Sigmoid colon (tissue), 6 donors: ENCODE measurements at regions not wholly inside any gene's neighbourhood (a gene's known extent, or its start where the extent isn't known, plus 50 kb on each side); places are given as distances from the start of the nearest gene placed in this dataset.

Source experiments
- DNase-seq: peaks from one replicate; pipeline ENCODE4 v3.0.0-alpha.2; 2019
- H3K27ac ChIP-seq, 4 donors: fragments of 200-600 bp; sonication (generic); one replicate each; pipeline ENCODE4 v1.5.1; 2016 to 2019; ENCODE audit warnings: mild to moderate bottlenecking in 1 of 4
- H3K27me3 ChIP-seq, 3 donors: fragments of 200-600 bp; sonication (generic); one replicate each; pipeline ENCODE4 v1.5.1; 2019; ENCODE audit warnings: mild to moderate bottlenecking in 1 of 3
- H3K36me3 ChIP-seq, 4 donors: fragments of 200-600 bp; sonication (generic); one replicate each; pipeline ENCODE4 v1.5.1; 2016 to 2019
- H3K4me1 ChIP-seq, 4 donors: fragments of 200-600 bp; sonication (generic); one replicate each; pipeline ENCODE4 v1.5.1; 2017 to 2019
- H3K4me3 ChIP-seq, 4 donors: fragments of 200-600 bp; sonication (generic); one replicate each; pipeline ENCODE4 v1.5.1; 2017 to 2019; ENCODE audit warnings: mild to moderate bottlenecking in 2 of 4, moderate library complexity in 1 of 4
- H3K9me3 ChIP-seq, 4 donors: fragments of 200-600 bp in 3 of 4; sonication (generic) in 3 of 4; one replicate each; pipeline versions ENCODE4 v1.5.1 to v1.6.1; 2013 to 2019
- EP300 ChIP-seq, 4 donors: sonication (generic); formaldehyde crosslinking; IDR thresholded peaks; one replicate each; pipeline ENCODE4 v1.6.1; 2017; ENCODE audit warnings: antibody characterized with exemption in 4 of 4
- POLR2A ChIP-seq, 2 donors: fragments of 450-650 bp; IDR thresholded peaks; one replicate each; pipeline ENCODE4 v1.6.1; 2016; ENCODE audit warnings: antibody characterized with exemption in 2 of 2, mild to moderate bottlenecking in 2 of 2, moderate library complexity in 2 of 2
- POLR2AphosphoS5 ChIP-seq, 4 donors: sonication (generic); formaldehyde crosslinking; IDR thresholded peaks; one replicate each; pipeline ENCODE4 v1.6.1; 2017; ENCODE audit warnings: antibody characterized with exemption in 4 of 4
- WGBS, 2 donors: extraction: QIAGEN DNeasy Blood & Tissue Kit; methylation state at CpG; one replicate each; pipeline ENCODE4 v1.1.7; 2013; 5-methylcytosine and 5-hydroxymethylcytosine counted together
- intact Hi-C: fragments of 100-400 bp; cut with DNase I; formaldehyde crosslinking; loops from one replicate; pipeline ENCODE4 v1.15.1; 2023
- TF ChIP-seq, protein P1 (sequence below), 4 experiments: fragments of 450-650 bp in 3 of 4; fragments of 200-600 bp in 1 of 4; IDR thresholded peaks; one replicate each; pipeline ENCODE4 v1.5.1; 2016 to 2019; ENCODE audit warnings: antibody characterized with exemption in 4 of 4, mild to moderate bottlenecking in 3 of 4, moderate library complexity in 2 of 4
- donor health status: healthy with polysubstance abuse.
- donor health status: healthy.

DNA sequence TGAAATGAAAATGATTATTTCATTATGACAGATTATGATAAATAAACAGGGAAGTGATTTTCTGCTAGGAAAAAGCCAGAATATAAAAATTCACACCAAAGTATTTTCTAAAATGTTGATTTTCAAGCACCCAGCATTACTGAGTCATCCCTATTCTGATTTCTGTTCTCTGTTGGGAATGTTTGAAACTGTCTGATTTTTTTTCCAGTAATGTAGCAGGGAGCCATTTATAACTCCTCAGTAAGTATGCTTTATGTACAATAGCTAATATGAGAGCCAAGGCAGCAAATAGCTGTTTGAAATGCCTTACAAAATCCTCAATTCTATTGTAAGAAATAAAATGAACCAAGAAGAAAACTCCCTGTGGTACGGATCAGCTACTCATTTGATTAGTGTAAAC lies 471.7 kb upstream of the TYRP1 start:
- 76 to 85% methylated on average over 1 of the region's 1 CpG for WGBS, 2 donors

DNA sequence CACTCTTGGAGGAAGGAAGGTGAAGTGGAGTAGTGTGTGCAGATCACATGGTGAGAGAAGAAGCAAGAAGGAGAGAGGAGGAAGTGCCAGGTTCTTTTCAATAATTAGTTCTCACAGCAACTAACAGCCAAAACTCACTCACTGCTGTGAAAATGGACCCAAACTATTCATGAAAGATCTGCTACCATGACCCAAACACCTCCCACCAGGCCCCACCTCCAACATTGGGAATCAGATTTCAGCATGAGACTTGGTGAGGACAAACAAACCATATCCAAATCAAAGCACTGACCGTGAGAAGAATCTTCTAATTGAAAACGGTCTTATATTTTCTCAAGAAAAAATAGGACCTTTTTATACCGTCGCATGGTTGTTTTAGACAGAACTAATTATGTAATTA lies 468.7 kb upstream of the TYRP1 start:
- Histone ChIP-seq H3K4me3 (no peak overlapping the region), H3K27me3 (no peaks in the 10 kb centered on the region), H3K9me3 (no peaks in the 10 kb centered on the region), H3K36me3 (no peaks in the 10 kb centered on the region), H3K4me1 (no peaks in the 10 kb centered on the region), H3K27ac (no peak overlapping the region)
- no peak for DNase-seq
- intact Hi-C loops: no loop called here
- TF ChIP-seq POLR2AphosphoS5 (IDR thresholded peaks at IDR 0.05) (no peak), EP300 (IDR thresholded peaks at IDR 0.05) (no peak), POLR2A (IDR thresholded peaks at IDR 0.05) (no peak)
- TF ChIP-seq, protein P1, sequence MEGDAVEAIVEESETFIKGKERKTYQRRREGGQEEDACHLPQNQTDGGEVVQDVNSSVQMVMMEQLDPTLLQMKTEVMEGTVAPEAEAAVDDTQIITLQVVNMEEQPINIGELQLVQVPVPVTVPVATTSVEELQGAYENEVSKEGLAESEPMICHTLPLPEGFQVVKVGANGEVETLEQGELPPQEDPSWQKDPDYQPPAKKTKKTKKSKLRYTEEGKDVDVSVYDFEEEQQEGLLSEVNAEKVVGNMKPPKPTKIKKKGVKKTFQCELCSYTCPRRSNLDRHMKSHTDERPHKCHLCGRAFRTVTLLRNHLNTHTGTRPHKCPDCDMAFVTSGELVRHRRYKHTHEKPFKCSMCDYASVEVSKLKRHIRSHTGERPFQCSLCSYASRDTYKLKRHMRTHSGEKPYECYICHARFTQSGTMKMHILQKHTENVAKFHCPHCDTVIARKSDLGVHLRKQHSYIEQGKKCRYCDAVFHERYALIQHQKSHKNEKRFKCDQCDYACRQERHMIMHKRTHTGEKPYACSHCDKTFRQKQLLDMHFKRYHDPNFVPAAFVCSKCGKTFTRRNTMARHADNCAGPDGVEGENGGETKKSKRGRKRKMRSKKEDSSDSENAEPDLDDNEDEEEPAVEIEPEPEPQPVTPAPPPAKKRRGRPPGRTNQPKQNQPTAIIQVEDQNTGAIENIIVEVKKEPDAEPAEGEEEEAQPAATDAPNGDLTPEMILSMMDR (IDR thresholded peaks at IDR 0.05): no peak
- WGBS, 2 donors: 64 to 68% methylated on average over 4 of the region's 4 CpGs

More for the DNA sequence above, 471.7 kb upstream of the TYRP1 start:
- H3K9me3 ChIP-seq: no peaks in the 10 kb centered on the region
- H3K27ac ChIP-seq: no peak overlapping the region
- TF ChIP-seq, protein P1 (IDR thresholded peaks at IDR 0.05): no peak
- TF ChIP-seq POLR2A (IDR thresholded peaks at IDR 0.05): no peak
- TF ChIP-seq EP300 (IDR thresholded peaks at IDR 0.05): no peak
- no peaks in the 10 kb centered on the region for H3K27me3 ChIP-seq
- intact Hi-C loops: no loop called here
- no peak for DNase-seq
- no peaks in the 10 kb centered on the region for H3K36me3 ChIP-seq
- no peak overlapping the region for H3K4me3 ChIP-seq
- no peaks in the 10 kb centered on the region for H3K4me1 ChIP-seq

DNA sequence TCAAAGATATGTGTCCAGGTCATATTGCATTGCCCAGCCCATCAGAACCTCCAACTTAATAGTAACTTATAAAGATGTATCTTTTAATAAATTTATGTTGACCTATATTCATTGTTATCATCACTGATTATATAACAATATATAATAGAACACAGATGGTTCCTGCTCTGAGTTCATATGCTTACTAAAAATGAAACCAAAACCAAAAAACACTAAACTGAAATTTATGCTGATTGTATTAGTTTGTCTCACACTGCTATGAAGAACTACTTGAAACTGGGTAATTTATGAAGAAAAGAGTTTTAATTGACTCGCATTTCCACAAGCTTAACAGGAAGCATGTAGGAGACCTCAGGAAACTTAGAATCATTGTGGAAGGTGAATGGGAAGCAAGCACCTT lies 462.5 kb upstream of the TYRP1 start:
- Histone ChIP-seq H3K4me1 (no peaks in the 10 kb centered on the region), H3K4me3 (no peak overlapping the region), H3K27me3 (no peaks in the 10 kb centered on the region), H3K27ac (no peak overlapping the region), H3K9me3 (peaks cover 0 to 3% (median 0%) of the 10 kb centered on the region in 4 donors), H3K36me3 (no peaks in the 10 kb centered on the region)
- DNase-seq: no peak
- no peak for TF ChIP-seq POLR2AphosphoS5 (IDR thresholded peaks at IDR 0.05)
- TF ChIP-seq EP300 (IDR thresholded peaks at IDR 0.05): no peak
- no peak for TF ChIP-seq POLR2A (IDR thresholded peaks at IDR 0.05)
- TF ChIP-seq, protein P1 (IDR thresholded peaks at IDR 0.05): no peak
- intact Hi-C loops: no loop called here
- WGBS, 2 donors: 74 to 80% methylated on average over 1 of the region's 1 CpG

DNA sequence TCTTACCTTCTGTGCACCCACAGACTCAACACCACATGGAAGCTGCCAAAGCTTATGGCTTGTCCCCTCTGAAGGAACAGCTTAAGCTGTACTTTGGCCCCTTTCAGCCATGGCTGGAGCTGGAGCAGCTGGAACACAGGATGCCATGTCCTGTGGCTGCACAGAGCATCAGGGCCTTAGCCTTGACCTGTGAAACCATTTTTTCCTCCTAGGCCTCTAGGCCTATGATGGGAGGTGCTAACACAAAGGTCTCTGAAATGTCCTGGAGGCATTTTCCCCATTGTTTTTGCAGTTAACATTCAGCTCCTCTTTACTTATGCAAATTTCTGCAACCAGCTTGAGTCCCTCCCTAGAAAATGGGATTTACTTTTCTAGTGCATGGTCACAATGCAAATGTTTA lies 461.4 kb upstream of the TYRP1 start:
- H3K9me3 ChIP-seq: peaks cover 0 to 3% (median 0%) of the 10 kb centered on the region in 4 donors
- H3K4me1 ChIP-seq: no peaks in the 10 kb centered on the region
- no peak overlapping the region for H3K4me3 ChIP-seq
- H3K27me3 ChIP-seq: no peaks in the 10 kb centered on the region
- TF ChIP-seq POLR2A (IDR thresholded peaks at IDR 0.05) (no peak), EP300 (IDR thresholded peaks at IDR 0.05) (no peak), POLR2AphosphoS5 (IDR thresholded peaks at IDR 0.05) (no peak)
- TF ChIP-seq, protein P1 (IDR thresholded peaks at IDR 0.05): no peak
- intact Hi-C loops: no loop called here
- DNase-seq: no peak
- no peak overlapping the region for H3K27ac ChIP-seq
- no peaks in the 10 kb centered on the region for H3K36me3 ChIP-seq

DNA sequence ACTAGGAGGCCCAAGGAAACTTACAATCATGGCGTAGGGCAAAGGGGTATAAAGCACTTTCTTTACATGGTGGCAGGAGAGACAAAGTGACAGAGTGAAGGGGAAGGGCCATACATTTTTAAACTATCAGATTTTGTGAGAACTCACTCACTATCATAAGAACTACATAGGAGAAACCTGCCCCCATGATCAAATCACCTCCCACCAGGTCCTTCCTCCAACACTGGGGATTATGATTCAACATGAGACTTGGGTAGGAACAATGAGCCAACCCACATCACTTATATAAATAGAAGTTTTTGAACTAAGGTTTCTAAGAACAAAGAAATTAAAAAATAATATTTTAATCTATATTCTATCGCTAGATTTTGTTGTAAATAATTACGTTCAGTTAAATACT lies 460.3 kb upstream of the TYRP1 start:
- no peaks in the 10 kb centered on the region for H3K4me1 ChIP-seq
- no peaks in the 10 kb centered on the region for H3K36me3 ChIP-seq
- no peak overlapping the region for H3K27ac ChIP-seq
- no peak for DNase-seq
- 95 to 96% methylated on average over 3 of the region's 3 CpGs for WGBS, 2 donors
- intact Hi-C loops: no loop called here
- TF ChIP-seq, protein P1 (IDR thresholded peaks at IDR 0.05): no peak
- TF ChIP-seq EP300 (IDR thresholded peaks at IDR 0.05): no peak
- no peak for TF ChIP-seq POLR2AphosphoS5 (IDR thresholded peaks at IDR 0.05)
- no peak for TF ChIP-seq POLR2A (IDR thresholded peaks at IDR 0.05)
- H3K4me3 ChIP-seq: no peak overlapping the region
- H3K27me3 ChIP-seq: no peaks in the 10 kb centered on the region
- peaks cover 0 to 3% (median 1%) of the 10 kb centered on the region in 4 donors for H3K9me3 ChIP-seq
